GM21737 (cell line): ENCODE measurements at regions not wholly inside any gene's neighbourhood (a gene's known extent, or its start where the extent isn't known, plus 50 kb on each side); places are given as distances from the start of the nearest gene placed in this dataset.

Source experiments
- ATAC-seq: cut with Tn5 transposase; IDR thresholded peaks from one replicate; pipeline ENCODE4 v1.9.1; 2021; ENCODE audit warnings: mild to moderate bottlenecking, moderate library complexity; ENCODE audit not compliant: unreplicated experiment

DNA sequence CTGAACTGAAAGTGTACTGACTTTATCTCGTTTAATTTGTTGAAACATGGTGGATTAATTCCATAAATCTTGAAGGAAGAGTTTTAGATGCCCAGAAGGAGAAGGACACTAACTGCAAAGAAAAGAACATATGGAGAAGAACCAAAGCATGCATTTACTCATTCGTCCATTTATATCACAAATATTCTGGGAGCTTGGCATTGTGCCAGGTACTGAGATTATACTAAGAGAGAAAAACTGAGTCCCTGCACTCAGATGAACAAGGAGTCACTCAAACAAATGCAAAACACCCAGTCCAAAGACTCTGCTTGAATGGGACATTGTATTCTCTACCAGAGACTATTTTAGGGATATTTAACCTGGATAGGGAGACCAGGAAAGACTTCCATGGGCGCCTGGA, 588.0 kb upstream of the MGMT start:
- no peak for ATAC-seq

DNA sequence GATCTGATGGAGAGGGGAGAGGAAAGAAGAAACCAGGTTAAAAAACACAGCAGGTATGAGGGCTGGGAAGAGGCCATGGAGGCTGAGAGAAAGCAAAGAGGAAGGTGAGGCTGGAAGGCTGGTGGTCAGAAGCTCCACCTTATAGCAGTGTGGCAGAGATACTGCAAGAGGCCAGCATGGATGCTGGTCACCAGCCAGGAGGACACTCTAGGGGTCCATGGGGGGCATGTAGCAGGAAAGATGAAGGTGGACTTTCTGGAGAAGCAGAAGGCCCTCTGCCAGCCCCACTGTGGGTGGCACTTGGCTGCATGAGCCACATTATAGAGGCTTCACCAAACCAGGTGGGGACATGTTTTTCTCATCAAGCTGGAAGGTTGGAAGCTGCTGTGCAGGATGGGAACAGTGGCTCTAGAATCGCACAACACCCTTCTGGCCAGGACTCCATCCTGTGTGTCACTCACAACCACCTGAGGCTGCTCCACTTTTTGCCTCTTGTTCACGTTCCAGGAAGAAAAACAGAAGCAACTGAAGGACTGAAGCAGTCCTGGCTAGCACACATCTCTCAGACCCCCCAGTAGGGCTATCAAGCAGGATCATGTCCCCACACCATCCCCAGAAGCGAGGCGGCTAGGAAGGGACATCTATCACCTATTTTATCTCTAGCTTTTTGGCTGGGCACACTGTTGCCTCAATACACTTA, 587.5 kb upstream of the MGMT start:
- ATAC-seq, result no peak

GRCh38 chr10:128880159-128880725, 586.8 kb upstream of the MGMT start:
- no peak for ATAC-seq

DNA sequence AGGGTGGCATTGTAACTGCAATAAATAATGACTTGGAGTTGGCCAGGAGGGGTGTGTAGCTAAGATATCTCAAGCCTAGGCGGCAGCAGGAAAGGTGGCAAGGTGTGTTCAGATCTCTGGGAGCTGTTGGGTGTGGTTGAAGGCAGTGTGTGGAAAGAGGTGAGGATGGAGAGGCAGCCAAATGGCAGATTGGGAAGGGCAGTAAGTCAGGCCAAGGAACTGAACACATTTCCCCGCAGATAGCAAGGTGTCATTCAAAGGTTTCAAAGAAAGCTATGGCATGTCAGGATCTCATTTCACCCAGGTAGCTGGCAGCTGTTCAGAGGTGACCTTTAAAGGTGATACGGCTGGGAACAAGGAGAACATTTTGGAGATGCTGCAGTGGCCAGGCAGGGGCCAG, 586.0 kb upstream of the MGMT start:
- ATAC-seq, result no peak

GRCh38 chr10:128883231-128884032, 583.6 kb upstream of the MGMT start:
- no peak for ATAC-seq

DNA sequence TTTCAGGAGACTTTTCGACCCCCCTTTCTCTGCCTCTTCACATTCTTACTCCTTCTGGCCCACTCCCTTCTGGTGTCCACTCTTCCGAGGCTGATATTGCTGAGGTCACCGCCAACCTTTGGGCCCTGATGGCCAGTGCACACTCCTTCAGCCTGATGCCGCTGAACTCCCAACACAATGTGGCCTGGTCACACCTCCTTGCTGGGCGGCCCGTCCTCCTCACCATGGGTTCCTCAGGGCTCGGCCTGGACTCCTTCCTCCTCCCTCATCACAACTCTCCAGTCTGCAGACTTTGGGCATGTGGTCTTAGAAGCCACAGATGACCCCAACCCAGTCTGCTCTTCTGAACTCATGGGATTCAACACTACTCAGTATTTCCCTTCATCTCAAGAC, 583.0 kb upstream of the MGMT start:
- no peak for ATAC-seq

- ATAC-seq, result no peak
Observed at GRCh38 chr10:128884496-128885072, 582.5 kb upstream of the MGMT start.

DNA sequence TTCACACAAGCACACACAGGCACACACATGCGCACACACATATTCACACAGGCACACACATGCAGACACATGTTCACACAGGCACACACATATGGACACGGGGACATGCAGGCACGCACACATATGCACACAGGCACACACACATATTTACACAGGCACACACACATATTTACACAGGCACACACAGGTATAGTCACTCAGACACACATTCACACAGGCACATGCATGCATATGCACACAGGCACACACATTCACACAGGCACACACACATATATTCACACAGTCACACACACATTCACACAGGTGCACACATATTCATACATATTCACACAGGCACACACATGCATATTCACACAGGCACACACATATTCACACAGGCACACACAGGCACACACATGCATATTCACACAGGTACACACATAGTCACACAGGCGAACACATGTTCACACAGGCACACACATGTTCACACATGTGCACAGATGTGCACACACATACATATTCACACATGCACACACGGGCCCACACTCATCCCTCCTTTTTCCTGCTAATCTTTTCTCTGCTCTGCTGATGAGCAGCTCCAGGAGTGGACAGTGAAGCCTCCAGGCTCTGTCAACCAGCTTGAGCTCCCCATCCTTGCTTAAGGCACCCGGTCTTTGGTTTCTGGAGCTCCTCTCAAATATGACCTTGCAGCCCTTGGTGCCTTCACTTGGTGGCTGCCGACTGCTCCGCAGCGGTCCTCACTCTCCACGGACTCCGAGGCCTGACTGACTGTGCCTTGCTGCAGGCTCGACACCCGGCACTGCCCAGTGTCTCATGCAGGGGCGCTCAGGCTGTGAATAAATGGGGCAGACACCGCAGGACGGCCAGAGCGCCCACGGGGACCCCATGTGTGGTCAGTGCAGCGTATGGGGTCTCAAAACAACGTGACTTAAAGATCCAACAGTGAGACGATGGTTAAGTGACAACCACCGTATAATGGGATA, 581.2 kb upstream of the MGMT start:
- ATAC-seq, result no peak

DNA sequence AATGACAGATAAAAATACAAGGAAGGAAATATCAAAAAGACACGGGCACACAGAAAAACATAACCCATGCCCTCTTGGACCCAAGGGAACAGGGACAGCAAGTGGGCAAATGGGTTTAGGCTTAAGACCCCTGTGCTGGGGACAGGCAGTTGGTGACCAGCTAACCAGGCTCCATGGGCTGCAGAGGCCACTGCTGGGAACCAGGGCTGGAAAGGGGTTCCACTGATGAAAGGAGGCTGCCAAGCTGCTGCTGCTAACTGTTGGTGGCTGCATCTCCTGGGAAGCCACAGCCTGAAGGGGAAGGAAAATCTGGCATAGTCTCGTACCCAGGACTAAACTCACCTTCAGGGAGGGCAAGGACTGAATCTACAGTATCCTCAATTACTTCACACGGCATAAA, 579.2 kb upstream of the MGMT start:
- no peak for ATAC-seq

DNA sequence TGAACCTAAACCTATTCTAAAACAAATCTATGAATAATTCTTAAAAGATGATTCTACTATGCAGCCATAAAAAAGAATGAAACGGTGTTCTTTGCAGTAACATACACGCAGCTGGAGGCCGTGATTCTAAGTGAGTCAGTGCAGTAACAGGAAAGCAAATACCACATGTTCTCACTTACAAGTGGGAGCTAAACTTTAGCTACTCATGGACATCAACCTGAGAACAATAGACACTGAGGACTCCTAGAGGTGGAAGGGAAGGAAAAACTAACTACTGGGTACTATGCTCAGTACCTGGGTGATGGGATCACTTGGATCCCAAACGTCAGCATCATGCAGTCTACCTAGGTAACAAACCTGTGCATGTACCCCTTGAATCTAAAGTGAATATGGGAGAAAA, 575.0 kb upstream of the MGMT start:
- ATAC-seq, result no peak

DNA sequence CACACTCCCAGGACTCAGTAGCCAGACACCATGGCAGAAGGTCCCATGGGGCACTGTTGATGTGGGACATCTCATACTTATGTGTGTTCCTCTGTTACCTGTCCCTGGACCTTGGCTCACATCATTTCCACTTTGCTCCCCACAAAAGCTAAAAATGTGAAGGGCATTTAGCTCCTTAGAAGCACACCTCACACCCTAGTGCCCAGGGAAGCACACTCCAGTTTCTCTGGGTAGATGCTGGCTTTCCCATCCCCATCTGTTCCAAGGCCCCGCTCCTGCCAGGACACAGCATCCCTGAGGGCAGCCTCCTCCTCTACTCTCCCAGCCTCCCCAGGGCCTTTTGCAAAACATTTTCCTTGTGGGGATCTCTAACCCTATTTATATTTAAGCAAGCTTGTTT, 572.4 kb upstream of the MGMT start:
- no peak for ATAC-seq

DNA sequence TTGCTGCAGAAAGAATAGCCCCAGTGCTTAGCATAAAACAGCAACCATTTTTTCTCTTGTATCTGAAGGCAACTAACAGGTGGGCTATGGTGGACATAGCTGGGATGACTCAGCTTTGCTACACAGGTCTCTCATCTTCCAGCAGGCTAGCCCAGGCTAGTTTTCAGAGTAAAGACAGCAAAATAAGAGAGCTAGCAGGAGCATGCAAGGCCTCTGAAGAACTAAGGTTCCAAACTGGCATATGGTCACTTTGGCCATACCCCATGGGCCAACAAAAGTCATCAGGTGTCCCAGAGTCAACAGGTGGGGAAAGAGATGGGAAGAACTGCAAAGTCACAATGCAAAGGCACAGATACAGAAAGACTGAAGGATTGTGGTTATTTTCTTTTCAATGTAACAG, 571.6 kb upstream of the MGMT start:
- no peak for ATAC-seq

- ATAC-seq, result no peak
Observed at GRCh38 chr10:128896116-128896795, 570.8 kb upstream of the MGMT start.

- ATAC-seq, result no peak
Observed at GRCh38 chr10:128896963-128897362, 570.1 kb upstream of the MGMT start.

- ATAC-seq, result no peak
Observed at GRCh38 chr10:128897401-128898129, 569.5 kb upstream of the MGMT start.

GRCh38 chr10:128898133-128898915, 568.7 kb upstream of the MGMT start:
- ATAC-seq, result no peak

- no peak for ATAC-seq
Observed at GRCh38 chr10:128898916-128899195, 568.2 kb upstream of the MGMT start.

DNA sequence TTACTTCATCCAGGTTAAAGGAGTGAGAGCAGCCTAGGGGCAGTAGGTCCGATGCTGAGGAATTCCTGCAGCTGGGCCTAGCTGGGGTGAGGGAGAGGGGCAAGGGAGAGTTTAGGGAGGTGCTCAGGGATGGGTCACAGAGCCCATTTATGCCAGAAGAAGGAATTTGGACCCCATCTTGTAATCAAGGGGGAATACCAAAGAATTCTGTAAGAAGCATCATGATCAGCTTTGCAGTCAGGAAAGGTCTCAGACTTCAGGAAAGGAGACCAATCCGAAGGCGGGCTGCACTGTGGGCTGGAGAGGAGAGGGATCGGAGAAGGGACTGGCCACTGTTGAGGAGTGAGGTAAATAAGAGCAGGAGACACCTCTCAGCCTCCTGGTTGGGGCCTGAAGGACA, 566.6 kb upstream of the MGMT start:
- no peak for ATAC-seq

- no peak for ATAC-seq
Observed at GRCh38 chr10:128901236-128901635, 565.8 kb upstream of the MGMT start.
